Stimulated activated CD4-positive, alpha-beta T cell treated with anti-CD3 and anti-CD28 coated beads, Interleukin-4, amount 100 ng/mL, for 48 hours (primary cell): ENCODE measurements at regions not wholly inside any gene's neighbourhood (a gene's known extent, or its start where the extent isn't known, plus 50 kb on each side); places are given as distances from the start of the nearest gene placed in this dataset.
"Not testable (repeated sequence)": the region's sequence is repeated elsewhere in the genome, so short reads cannot be mapped to it uniquely, and the experiment has no call there.

Experiments used
- DNase-seq, 2 donors: peaks; one replicate each; pipeline ENCODE4 v3.0.0-alpha.2; 2020; ENCODE audit warnings: low read depth in 2 of 2

- DNase-seq: no peak
These were observed 56.2 kb downstream of the TAF11L14 start for GRCh38 chr5:17690473-17690872.

DNA sequence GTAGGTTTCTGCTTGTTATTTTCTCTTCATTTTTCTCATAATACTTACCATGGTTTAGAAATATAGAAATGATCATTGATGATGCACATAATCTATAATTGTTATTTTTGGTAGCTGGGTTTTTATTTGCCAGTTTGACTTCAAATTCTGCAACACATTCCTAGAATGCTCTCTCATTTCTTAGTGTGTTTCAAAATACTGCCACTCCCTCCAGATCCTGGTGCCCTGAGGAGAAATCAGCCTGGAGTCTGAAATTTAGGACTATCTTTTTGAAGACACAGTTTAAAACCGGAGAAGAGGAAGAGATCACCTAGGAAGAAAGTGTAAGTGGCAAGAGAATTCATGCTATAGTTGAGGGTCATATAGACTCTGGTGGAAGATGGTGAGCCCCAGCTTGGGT is 57.5 kb downstream of the TAF11L14 start:
- DNase-seq: no peak

- DNase-seq: no peak
These were observed 60.1 kb downstream of the TAF11L14 start for GRCh38 chr5:17694371-17694770.

GRCh38 chr5:17694914-17695313 is 60.7 kb downstream of the TAF11L14 start:
- no peak for DNase-seq

- DNase-seq: no peak
These were observed 62.4 kb downstream of the TAF11L14 start for GRCh38 chr5:17696627-17697026.

GRCh38 chr5:17697671-17698070 is 63.4 kb downstream of the TAF11L14 start:
- DNase-seq: no peak

GRCh38 chr5:17709011-17709710 is 74.9 kb downstream of the TAF11L14 start:
- DNase-seq: no peak

GRCh38 chr5:17713301-17713700 is 79.0 kb downstream of the TAF11L14 start:
- DNase-seq: no peak

- no peak for DNase-seq
These were observed 79.9 kb downstream of the TAF11L14 start for GRCh38 chr5:17714186-17714585.

DNA sequence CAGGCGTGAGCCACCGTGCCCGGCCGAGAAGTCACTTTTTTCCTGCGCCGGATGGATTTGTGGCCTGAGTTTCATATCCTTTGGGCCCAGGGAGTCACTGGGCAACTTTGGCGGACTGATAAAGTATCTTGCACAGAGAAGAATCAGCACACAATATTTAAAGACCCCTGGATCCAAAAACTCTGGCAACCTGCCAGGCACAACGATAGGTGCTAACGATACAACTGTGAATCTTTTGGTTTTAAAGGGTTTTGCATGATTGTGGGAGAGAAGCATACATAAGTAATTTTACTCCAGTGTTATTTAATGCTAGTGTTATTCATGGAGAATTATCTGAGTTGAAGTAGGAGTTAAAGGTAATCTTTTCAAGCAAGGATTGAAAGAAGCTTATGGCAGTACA is 85.3 kb downstream of the TAF11L14 start:
- DNase-seq: no peak

GRCh38 chr5:17720071-17720470 is 85.8 kb downstream of the TAF11L14 start:
- no peak for DNase-seq

DNA sequence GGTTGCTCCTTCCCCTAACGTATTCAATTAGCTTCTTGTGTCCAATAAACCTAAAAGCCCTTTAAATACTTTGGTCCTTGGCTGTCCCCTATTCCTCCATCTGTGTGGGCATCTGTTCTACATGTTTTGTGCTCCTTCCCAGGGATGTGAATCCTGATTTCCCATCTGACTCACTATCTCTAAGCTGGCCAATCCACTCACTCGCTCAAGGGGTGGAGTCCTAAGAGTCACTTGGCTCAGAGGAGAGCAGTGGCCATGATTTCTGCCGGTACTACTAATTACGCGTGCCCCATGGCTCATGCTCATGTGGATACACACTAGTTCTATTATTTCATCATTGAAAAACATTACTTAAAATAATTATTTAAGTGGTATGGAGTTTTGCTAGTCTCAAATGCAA is 89.6 kb downstream of the TAF11L14 start:
- no peak for DNase-seq

GRCh38 chr5:17727098-17727497 is 92.8 kb downstream of the TAF11L14 start:
- no peak for DNase-seq

- no peak for DNase-seq
These were observed 96.2 kb downstream of the TAF11L14 start for GRCh38 chr5:17730421-17730820.

DNA sequence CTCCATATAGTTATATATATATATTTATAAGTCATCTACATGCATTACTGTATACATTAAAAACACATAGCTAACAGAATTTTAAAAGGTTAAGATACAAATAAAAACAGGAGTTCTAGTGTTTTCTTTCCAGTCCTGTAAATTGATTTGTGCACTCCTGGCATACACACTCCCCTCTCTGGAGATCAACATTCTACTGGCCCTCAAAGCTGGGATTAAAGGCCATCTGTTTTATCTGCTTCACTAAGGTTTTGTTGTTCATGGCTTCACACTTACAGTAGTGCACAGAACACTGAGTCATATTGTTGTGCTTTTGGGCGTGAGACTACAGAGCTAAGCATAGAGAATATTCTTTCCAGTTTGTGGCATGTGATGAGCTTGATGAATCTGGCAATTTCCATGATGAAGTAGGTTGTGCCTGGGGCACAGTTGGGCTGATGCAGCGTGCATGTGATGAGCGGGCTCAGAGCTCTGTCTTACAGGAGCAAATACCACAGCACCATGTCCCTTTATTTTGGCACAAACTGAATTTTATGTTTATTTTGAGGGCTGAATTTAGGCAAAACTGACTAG is 98.2 kb downstream of the TAF11L14 start:
- DNase-seq: no peak

- DNase-seq: no peak
These were observed 99.8 kb downstream of the TAF11L14 start for GRCh38 chr5:17734011-17734410.

DNA sequence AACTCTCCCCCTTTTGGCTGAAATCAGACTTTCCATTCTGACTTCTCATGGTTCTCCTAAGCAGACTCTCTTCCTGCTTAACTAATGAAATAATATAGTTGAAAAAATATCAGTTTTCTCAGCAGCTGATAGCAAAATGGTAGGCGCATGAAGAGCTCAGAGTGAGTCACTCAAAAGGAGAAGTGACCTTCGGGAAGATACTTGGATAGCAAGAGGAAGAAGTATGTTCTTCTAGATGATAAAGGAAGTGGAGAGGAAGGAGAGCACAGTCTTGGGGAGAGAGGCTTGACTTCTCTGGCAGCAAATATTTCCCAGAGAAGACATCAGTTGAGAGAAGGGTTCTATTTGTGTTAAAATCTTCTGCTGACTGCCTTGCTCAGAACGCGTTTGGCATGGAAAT is 101.5 kb downstream of the TAF11L14 start:
- no peak for DNase-seq

DNA sequence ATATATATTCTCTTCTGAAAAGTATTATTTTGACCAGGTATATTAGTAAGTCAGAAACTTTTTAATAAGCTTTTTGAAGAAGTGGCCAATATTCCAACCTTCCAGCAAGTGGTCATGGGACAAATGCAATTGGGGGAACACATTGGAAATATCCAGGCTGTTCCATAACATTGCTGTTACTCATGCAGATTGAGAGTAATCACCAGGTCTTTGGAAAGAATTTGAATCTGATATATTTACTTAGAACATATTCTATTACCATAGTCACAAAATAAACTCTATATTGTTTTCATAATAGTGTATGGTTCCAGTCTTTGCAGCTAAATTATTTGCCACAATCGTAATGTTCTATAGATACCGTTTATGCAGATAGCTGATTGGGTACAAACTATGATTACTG is 102.8 kb downstream of the TAF11L14 start:
- no peak for DNase-seq

DNA sequence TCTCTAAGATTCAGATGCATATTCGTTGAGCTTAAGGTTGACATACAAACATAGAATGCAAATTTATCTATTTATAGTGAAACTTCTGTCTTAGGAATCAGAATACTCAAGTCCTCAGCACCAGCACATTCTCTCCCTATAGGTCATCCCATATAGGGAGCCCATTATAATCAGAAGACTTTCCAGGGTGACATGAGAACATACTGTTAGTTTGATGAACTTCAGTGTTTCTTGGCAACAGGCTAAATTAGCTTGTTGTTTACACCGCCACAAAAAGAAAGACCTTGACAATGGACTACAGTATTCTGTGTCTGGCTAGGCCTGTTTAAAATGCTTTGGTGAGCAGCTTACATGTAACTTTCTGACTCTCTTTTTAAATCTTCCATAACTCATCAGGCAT is 104.2 kb downstream of the TAF11L14 start:
- DNase-seq: no peak

- DNase-seq: no peak
These were observed 109.5 kb downstream of the TAF11L14 start for GRCh38 chr5:17743580-17744435.

DNA sequence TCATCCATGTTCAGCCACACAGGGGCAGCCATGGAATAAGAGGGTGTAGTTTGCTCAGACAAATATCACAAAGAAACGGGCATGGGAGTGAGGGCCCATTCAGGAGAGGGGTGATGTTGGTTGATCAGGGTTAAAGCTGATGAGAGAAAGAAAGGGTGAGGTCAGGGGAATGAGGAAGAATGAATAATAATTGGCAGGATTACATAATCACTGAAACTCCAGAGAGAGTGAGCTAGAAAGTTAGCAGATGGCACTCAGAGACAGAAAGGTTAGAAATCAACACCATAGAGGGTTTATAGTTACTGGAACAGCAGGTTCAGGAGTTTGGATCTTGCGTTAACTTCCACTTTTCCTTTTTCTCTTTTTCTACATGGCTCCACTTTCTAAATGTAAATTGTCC is 113.9 kb downstream of the TAF11L14 start:
- no peak for DNase-seq

- DNase-seq: no peak
These were observed 114.7 kb downstream of the TAF11L14 start for GRCh38 chr5:17748941-17749340.

DNA sequence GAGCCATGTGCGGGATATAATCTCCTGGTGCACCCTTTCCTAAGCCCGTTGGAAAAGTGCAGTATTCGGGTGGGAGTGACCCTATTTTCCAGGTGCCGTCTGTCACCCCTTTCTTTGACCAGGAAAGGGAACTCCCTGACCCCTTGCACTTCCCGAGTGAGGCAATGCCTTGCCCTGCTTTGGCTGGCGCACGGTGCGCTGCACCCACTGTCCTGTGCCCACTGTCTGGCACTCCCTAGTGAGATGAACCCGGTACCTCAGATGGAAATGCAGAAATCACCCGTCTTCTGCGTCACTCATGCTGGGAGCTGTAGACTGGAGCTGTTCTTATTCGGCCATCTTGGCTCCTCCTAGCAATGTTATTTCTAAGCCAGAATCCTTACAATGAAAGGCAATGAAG is 121.1 kb downstream of the TAF11L14 start:
- not testable (repeated sequence) for DNase-seq
